Transverse colon (tissue), 3 donors: ENCODE measurements at regions not wholly inside any gene's neighbourhood (a gene's known extent, or its start where the extent isn't known, plus 50 kb on each side); places are given as distances from the start of the nearest gene placed in this dataset.

Experiments used
- CTCF ChIP-seq, 5 experiments: fragments of 200-600 bp in 3 of 5; fragments of 450-650 bp in 2 of 5; sonication (generic) in 3 of 5; IDR thresholded peaks; 1 replicate in 2 of 5; 2 replicates in 3 of 5; pipeline ENCODE4 v1.5.1; 2016 to 2017; ENCODE audit warnings: antibody characterized with exemption in 5 of 5, inconsistent platforms in 3 of 5, mild to moderate bottlenecking in 2 of 5, moderate library complexity in 1 of 5
- POLR2A ChIP-seq: fragments of 450-650 bp; IDR thresholded peaks from one replicate; pipeline ENCODE4 v1.6.1; 2016; ENCODE audit warnings: antibody characterized with exemption, mild to moderate bottlenecking, moderate library complexity

DNA sequence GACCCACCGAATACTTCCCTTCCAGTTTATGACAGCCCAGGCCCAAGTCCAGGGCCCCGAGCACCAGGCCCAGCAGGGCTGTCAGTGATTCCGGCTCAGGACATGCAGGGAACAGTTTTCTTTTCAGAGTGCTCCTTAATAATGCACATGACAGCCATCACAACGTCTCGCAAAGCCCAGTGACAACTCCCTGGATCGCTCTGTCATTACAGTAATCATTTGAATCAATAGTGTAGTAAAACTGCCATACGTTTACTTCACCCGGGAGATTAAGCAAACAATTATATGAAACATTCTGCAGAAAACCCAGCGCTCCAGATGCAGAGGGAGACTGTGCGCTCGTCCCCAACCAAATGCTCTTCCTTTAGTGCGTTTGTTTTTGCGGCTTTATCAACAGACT is 162.6 kb upstream of the CDH13 start:
- no peak for TF ChIP-seq CTCF (IDR thresholded peaks at IDR 0.05)
- no peak for TF ChIP-seq POLR2A
